Mesendoderm (in vitro differentiated cells): ENCODE measurements at regions not wholly inside any gene's neighbourhood (a gene's known extent, or its start where the extent isn't known, plus 50 kb on each side); places are given as distances from the start of the nearest gene placed in this dataset.

Source experiments
- DNase-seq: peaks from one replicate; pipeline ENCODE4 v3.0.0; 2013
- H2AK5ac ChIP-seq: 2 replicates; pipeline ENCODE4 v1.6.1; 2013; ENCODE audit warnings: low read length, inconsistent platforms
- H2BK120ac ChIP-seq: 2 replicates; pipeline ENCODE4 v1.6.1; 2013; ENCODE audit warnings: low read depth, mild to moderate bottlenecking, low read length, moderate library complexity, mixed read lengths
- H2BK15ac ChIP-seq: replicated peaks from 2 replicates; pipeline ENCODE4 v1.6.1; 2013; ENCODE audit warnings: low read depth, mild to moderate bottlenecking, moderate library complexity
- H2BK5ac ChIP-seq: 2 replicates; pipeline ENCODE4 v1.6.1; 2013; ENCODE audit warnings: low read length, inconsistent platforms
- H3K18ac ChIP-seq: 2 replicates; pipeline ENCODE4 v1.6.1; 2013; ENCODE audit warnings: mild to moderate bottlenecking, low read length, mixed read lengths
- H3K23ac ChIP-seq: one replicate; pipeline ENCODE4 v1.6.1; 2013; ENCODE audit warnings: low read length
- H3K27ac ChIP-seq: 2 replicates; pipeline ENCODE4 v1.5.1; 2013; ENCODE audit warnings: low read depth, mild to moderate bottlenecking, inconsistent platforms, low read length, moderate library complexity
- H3K27me3 ChIP-seq: 2 replicates; pipeline ENCODE4 v1.6.1; 2013; ENCODE audit warnings: low read length, control low read depth, mild to moderate bottlenecking, inconsistent platforms; ENCODE audit not compliant: insufficient read depth, poor library complexity
- H3K36me3 ChIP-seq: 2 replicates; pipeline ENCODE4 v1.6.1; 2013; ENCODE audit warnings: low read length, inconsistent platforms; ENCODE audit not compliant: control insufficient read depth, insufficient read depth
- H3K4ac ChIP-seq: one replicate; pipeline ENCODE4 v1.6.1; 2013; ENCODE audit warnings: low read depth, mild to moderate bottlenecking, low read length, moderate library complexity
- H3K4me1 ChIP-seq: 2 replicates; pipeline ENCODE4 v1.6.1; 2013; ENCODE audit warnings: low read depth, low read length, inconsistent platforms; ENCODE audit not compliant: control insufficient read depth
- H3K4me2 ChIP-seq: 2 replicates; pipeline ENCODE4 v1.6.1; 2013; ENCODE audit warnings: low read length
- H3K4me3 ChIP-seq: 2 replicates; pipeline ENCODE4 v1.5.1; 2013; ENCODE audit warnings: mild to moderate bottlenecking, low read length
- H3K56ac ChIP-seq: one replicate; pipeline ENCODE4 v1.6.1; 2013; ENCODE audit warnings: low read length
- H3K79me1 ChIP-seq: 2 replicates; pipeline ENCODE4 v1.6.1; 2013; ENCODE audit warnings: low read length, inconsistent platforms
- H3K79me2 ChIP-seq: 2 replicates; pipeline ENCODE4 v1.6.1; 2013; ENCODE audit warnings: mild to moderate bottlenecking, low read length; ENCODE audit not compliant: control insufficient read depth, insufficient read depth
- H3K9ac ChIP-seq: 2 replicates; pipeline ENCODE4 v1.6.1; 2013; ENCODE audit warnings: low read length, inconsistent platforms
- H4K5ac ChIP-seq: one replicate; pipeline ENCODE4 v1.6.1; 2013; ENCODE audit warnings: low read length
- H4K8ac ChIP-seq: one replicate; pipeline ENCODE4 v1.6.1; 2013; ENCODE audit warnings: low read depth, mild to moderate bottlenecking, control low read depth, low read length, moderate library complexity
- WGBS: extraction: QIAGEN DNeasy Blood & Tissue Kit; methylation state at CpG from one replicate; pipeline ENCODE4 v1.1.7; 2013; ENCODE audit warnings: low lambda C conversion rate, missing lambda C conversion rate; ENCODE audit not compliant: insufficient coverage; ENCODE audit errors: extremely low coverage; 5-methylcytosine and 5-hydroxymethylcytosine counted together

GRCh38 chr4:187714957-187715356 is 280.6 kb upstream of the ZFP42 start:
- no peak overlapping the region for H3K4me2 ChIP-seq
- no peak overlapping the region for H2BK5ac ChIP-seq
- H2AK5ac ChIP-seq, result no peak overlapping the region
- no peaks in the 10 kb centered on the region for H3K4me1 ChIP-seq
- WGBS, result no CpG with 5 or more reads among the region's 5 CpGs
- H3K4ac ChIP-seq, result no peak overlapping the region
- H3K4me3 ChIP-seq, result no peak overlapping the region
- H3K79me2 ChIP-seq, result no peaks in the 10 kb centered on the region
- H4K8ac ChIP-seq, result no peak overlapping the region
- H3K56ac ChIP-seq, result no peak overlapping the region
- H3K36me3 ChIP-seq, result no peaks in the 10 kb centered on the region
- H3K18ac ChIP-seq, result no peak overlapping the region
- H3K27me3 ChIP-seq, result no peaks in the 10 kb centered on the region
- DNase-seq, result no peak
- H2BK120ac ChIP-seq, result no peak overlapping the region
- no peak overlapping the region for H3K27ac ChIP-seq
- H3K79me1 ChIP-seq, result no peaks in the 10 kb centered on the region
- H4K5ac ChIP-seq, result no peak overlapping the region
- no peak overlapping the region for H3K23ac ChIP-seq
- no peak overlapping the region for H2BK15ac ChIP-seq
- no peak overlapping the region for H3K9ac ChIP-seq

- Histone ChIP-seq H3K9ac (no peak overlapping the region), H2AK5ac (no peak overlapping the region), H4K5ac (no peak overlapping the region), H3K4me3 (no peak overlapping the region), H4K8ac (no peak overlapping the region), H3K4me1 (no peaks in the 10 kb centered on the region), H3K27me3 (no peaks in the 10 kb centered on the region), H3K79me2 (no peaks in the 10 kb centered on the region), H3K4me2 (no peak overlapping the region), H3K23ac (no peak overlapping the region), H3K79me1 (no peaks in the 10 kb centered on the region), H2BK5ac (no peak overlapping the region), H3K36me3 (no peaks in the 10 kb centered on the region), H2BK120ac (no peak overlapping the region), H3K4ac (no peak overlapping the region), H3K27ac (no peak overlapping the region), H3K56ac (no peak overlapping the region), H2BK15ac (no peak overlapping the region), H3K18ac (no peak overlapping the region)
- no peak for DNase-seq
Measured at GRCh38 chr4:187715466-187715865, 280.1 kb upstream of the ZFP42 start.

- Histone ChIP-seq H4K8ac (no peak overlapping the region), H3K36me3 (no peaks in the 10 kb centered on the region), H3K18ac (no peak overlapping the region), H3K27me3 (no peaks in the 10 kb centered on the region), H2AK5ac (no peak overlapping the region), H3K27ac (no peak overlapping the region), H3K9ac (no peak overlapping the region), H3K79me1 (no peaks in the 10 kb centered on the region), H2BK5ac (no peak overlapping the region), H2BK15ac (no peak overlapping the region), H3K56ac (no peak overlapping the region), H3K4me2 (no peak overlapping the region), H3K4ac (no peak overlapping the region), H3K79me2 (no peaks in the 10 kb centered on the region), H3K23ac (no peak overlapping the region), H4K5ac (no peak overlapping the region), H2BK120ac (no peak overlapping the region), H3K4me3 (no peak overlapping the region), H3K4me1 (no peaks in the 10 kb centered on the region)
- WGBS, result no CpG with 5 or more reads among the region's 5 CpGs
- DNase-seq, result no peak
Measured at GRCh38 chr4:187724456-187724855, 271.1 kb upstream of the ZFP42 start.

- no peak overlapping the region for H2BK15ac ChIP-seq
- H3K4me1 ChIP-seq, result no peaks in the 10 kb centered on the region
- no peak for DNase-seq
Measured at GRCh38 chr4:187726485-187726884, 269.1 kb upstream of the ZFP42 start.

GRCh38 chr4:187732524-187732923 is 263.0 kb upstream of the ZFP42 start:
- Histone ChIP-seq H4K8ac (no peak overlapping the region), H2BK15ac (no peak overlapping the region), H2BK5ac (no peak overlapping the region), H2AK5ac (no peak overlapping the region), H4K5ac (no peak overlapping the region), H3K23ac (no peak overlapping the region), H3K9ac (no peak overlapping the region), H3K27me3 (no peaks in the 10 kb centered on the region), H3K4ac (no peak overlapping the region), H3K4me1 (no peaks in the 10 kb centered on the region), H3K4me2 (no peak overlapping the region), H2BK120ac (no peak overlapping the region), H3K4me3 (no peak overlapping the region), H3K18ac (no peak overlapping the region), H3K79me1 (no peaks in the 10 kb centered on the region), H3K79me2 (no peaks in the 10 kb centered on the region), H3K56ac (no peak overlapping the region), H3K27ac (no peak overlapping the region), H3K36me3 (no peaks in the 10 kb centered on the region)
- WGBS, result no CpG with 5 or more reads among the region's 3 CpGs
- DNase-seq, result no peak

More at GRCh38 chr4:187726485-187726884, 269.1 kb upstream of the ZFP42 start:
- H3K36me3 ChIP-seq, result no peaks in the 10 kb centered on the region
- H4K5ac ChIP-seq, result no peak overlapping the region
- no peak overlapping the region for H3K27ac ChIP-seq
- no peaks in the 10 kb centered on the region for H3K79me1 ChIP-seq
- H3K79me2 ChIP-seq, result no peaks in the 10 kb centered on the region
- H3K23ac ChIP-seq, result no peak overlapping the region
- H2BK5ac ChIP-seq, result no peak overlapping the region
- H3K4ac ChIP-seq, result no peak overlapping the region
- H4K8ac ChIP-seq, result no peak overlapping the region
- no CpG with 5 or more reads among the region's 6 CpGs for whole genome bisulfite sequencing
- no peak overlapping the region for H3K4me3 ChIP-seq
- H3K9ac ChIP-seq, result no peak overlapping the region
- H2AK5ac ChIP-seq, result no peak overlapping the region
- H3K27me3 ChIP-seq, result no peaks in the 10 kb centered on the region
- no peak overlapping the region for H3K4me2 ChIP-seq
- no peak overlapping the region for H3K18ac ChIP-seq
- H2BK120ac ChIP-seq, result no peak overlapping the region
- H3K56ac ChIP-seq, result no peak overlapping the region

- Histone ChIP-seq H2BK5ac (no peak overlapping the region), H2AK5ac (no peak overlapping the region), H4K8ac (no peak overlapping the region), H4K5ac (no peak overlapping the region), H3K4me2 (no peak overlapping the region), H3K56ac (no peak overlapping the region), H3K79me1 (no peaks in the 10 kb centered on the region), H2BK15ac (no peak overlapping the region), H3K23ac (no peak overlapping the region), H3K18ac (no peak overlapping the region), H2BK120ac (no peak overlapping the region), H3K27me3 (no peaks in the 10 kb centered on the region), H3K9ac (no peak overlapping the region), H3K4me1 (no peaks in the 10 kb centered on the region), H3K36me3 (no peaks in the 10 kb centered on the region), H3K4ac (no peak overlapping the region), H3K27ac (no peak overlapping the region), H3K79me2 (no peaks in the 10 kb centered on the region), H3K4me3 (no peak overlapping the region)
- WGBS, result no CpG with 5 or more reads among the region's 1 CpG
- DNase-seq, result no peak
Measured at GRCh38 chr4:187739771-187740170, 255.8 kb upstream of the ZFP42 start.
